HG02571 (cell line): ENCODE measurements at regions not wholly inside any gene's neighbourhood (a gene's known extent, or its start where the extent isn't known, plus 50 kb on each side); places are given as distances from the start of the nearest gene placed in this dataset.

Experiments
- ATAC-seq: cut with Tn5 transposase; IDR thresholded peaks from one replicate; pipeline ENCODE4 v1.9.1; 2021; ENCODE audit warnings: mild to moderate bottlenecking, moderate library complexity; ENCODE audit not compliant: unreplicated experiment

GRCh38 chr16:51696376-51696775 is 545.3 kb upstream of the SALL1 start:
- ATAC-seq: no peak

- no peak for ATAC-seq
Measured at GRCh38 chr16:51691109-51691508, 540.0 kb upstream of the SALL1 start.

GRCh38 chr16:51685498-51685897 is 534.4 kb upstream of the SALL1 start:
- no peak for ATAC-seq

GRCh38 chr16:51683882-51684281 is 532.8 kb upstream of the SALL1 start:
- no peak for ATAC-seq

GRCh38 chr16:51682905-51683304 is 531.8 kb upstream of the SALL1 start:
- ATAC-seq: no peak

GRCh38 chr16:51674615-51675014 is 523.5 kb upstream of the SALL1 start:
- no peak for ATAC-seq

GRCh38 chr16:51670527-51670926 is 519.5 kb upstream of the SALL1 start:
- ATAC-seq: no peak

- ATAC-seq: no peak
Measured at GRCh38 chr16:51666821-51667220, 515.8 kb upstream of the SALL1 start.

- ATAC-seq: no peak
Measured at GRCh38 chr16:51666074-51666473, 515.0 kb upstream of the SALL1 start.

GRCh38 chr16:51665436-51665998 is 514.4 kb upstream of the SALL1 start:
- no peak for ATAC-seq

GRCh38 chr16:51658531-51658930 is 507.5 kb upstream of the SALL1 start:
- no peak for ATAC-seq

GRCh38 chr16:51657848-51658247 is 506.8 kb upstream of the SALL1 start:
- ATAC-seq: no peak

GRCh38 chr16:51655249-51655648 is 504.2 kb upstream of the SALL1 start:
- ATAC-seq: no peak

- no peak for ATAC-seq
Measured at GRCh38 chr16:51651061-51651466, 500.0 kb upstream of the SALL1 start.

- ATAC-seq: no peak
Measured at GRCh38 chr16:51649631-51650030, 498.6 kb upstream of the SALL1 start.

- ATAC-seq: no peak
Measured at GRCh38 chr16:51648526-51648925, 497.5 kb upstream of the SALL1 start.

GRCh38 chr16:51641191-51641765 is 490.2 kb upstream of the SALL1 start:
- ATAC-seq: no peak

- ATAC-seq: no peak
Measured at GRCh38 chr16:51640196-51640595, 489.1 kb upstream of the SALL1 start.

- no peak for ATAC-seq
Measured at GRCh38 chr16:51638339-51639135, 487.5 kb upstream of the SALL1 start.

- no peak for ATAC-seq
Measured at GRCh38 chr16:51637770-51638094, 486.7 kb upstream of the SALL1 start.

GRCh38 chr16:51636920-51637769 is 486.1 kb upstream of the SALL1 start:
- no peak for ATAC-seq

GRCh38 chr16:51635181-51635580 is 484.1 kb upstream of the SALL1 start:
- no peak for ATAC-seq
